ENCODE measurements at regions not wholly inside any gene's neighbourhood (a gene's known extent, or its start where the extent isn't known, plus 50 kb on each side); places are given as distances from the start of the nearest gene placed in this dataset.
"Not testable (repeated sequence)": the region's sequence is repeated elsewhere in the genome, so short reads cannot be mapped to it uniquely, and the experiment has no call there.

- no peak for DNase-seq
These were observed 272.8 kb upstream of the ZNF32 start for GRCh38 chr10:43921478-43921877.

- not testable (repeated sequence) for DNase-seq
These were observed 271.6 kb upstream of the ZNF32 start for GRCh38 chr10:43920236-43920758.

DNA sequence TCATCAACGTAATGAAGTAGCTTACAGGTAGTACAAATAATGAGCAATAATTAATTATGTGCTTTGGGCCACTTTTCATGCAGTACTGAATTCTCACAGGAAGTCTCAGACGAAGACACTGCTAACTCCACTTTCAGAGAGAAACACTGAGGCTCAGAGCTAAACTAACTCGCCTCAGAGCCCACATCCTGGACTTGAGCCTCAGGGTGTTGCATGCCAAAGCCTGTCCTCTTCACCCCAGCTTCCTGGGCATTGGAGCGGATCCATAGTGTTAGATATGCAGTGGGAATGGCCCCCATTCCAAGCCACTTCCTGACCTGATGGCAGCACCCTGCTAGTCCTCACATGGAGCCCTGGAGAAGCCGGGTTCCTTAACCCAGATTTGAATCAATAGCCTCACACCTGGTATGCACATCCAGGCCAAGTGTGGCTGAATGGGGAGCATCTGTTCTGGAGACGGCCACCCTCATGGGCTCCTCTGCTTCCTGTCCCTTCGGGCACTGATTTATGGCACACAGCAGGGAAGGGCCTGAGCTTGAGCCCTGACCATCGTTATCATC lies 265.1 kb upstream of the ZNF32 start:
- DNase-seq, result no peak

- no peak for DNase-seq
These were observed 263.8 kb upstream of the ZNF32 start for GRCh38 chr10:43912469-43912868.

- no peak for DNase-seq
These were observed 257.8 kb upstream of the ZNF32 start for GRCh38 chr10:43906490-43906889.

DNA sequence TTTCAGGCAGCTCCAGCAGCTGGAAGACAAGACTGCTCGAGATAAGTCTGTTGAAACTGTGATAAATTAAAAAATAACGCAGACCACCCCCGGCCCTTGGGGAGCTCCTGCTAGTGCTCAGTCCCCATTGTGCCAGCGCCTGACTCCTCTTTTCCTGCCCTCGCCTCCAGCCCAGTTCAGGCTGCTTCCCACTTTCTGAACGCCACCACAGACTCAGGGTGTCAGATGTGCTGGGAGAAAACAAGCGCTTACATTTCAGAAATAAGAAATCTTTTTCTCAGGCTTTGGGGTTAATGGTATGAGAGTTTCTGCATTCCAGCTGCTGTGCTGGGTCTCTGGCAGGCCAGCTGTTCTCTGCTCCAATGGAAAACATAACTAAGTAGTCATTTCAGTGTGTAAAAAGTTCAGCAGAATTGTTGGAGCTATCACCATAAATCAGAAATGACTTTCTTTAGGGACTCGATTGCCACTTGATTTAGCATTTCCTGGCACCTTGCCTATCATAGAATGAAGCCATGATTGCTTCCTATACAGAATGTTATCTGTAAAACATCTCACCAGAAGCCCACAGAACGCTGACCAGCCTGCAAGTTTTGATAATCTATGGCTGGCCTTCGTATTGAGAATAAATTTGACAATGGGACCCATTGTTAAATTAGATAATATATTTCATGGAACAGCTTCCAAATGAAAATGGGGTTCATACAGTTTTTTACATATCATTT lies 257.0 kb upstream of the ZNF32 start:
- no peak for DNase-seq

GRCh38 chr10:43904844-43905243 lies 256.2 kb upstream of the ZNF32 start:
- no peak for DNase-seq

GRCh38 chr10:43904301-43904700 lies 255.6 kb upstream of the ZNF32 start:
- no peak for DNase-seq

GRCh38 chr10:43903451-43903850 lies 254.8 kb upstream of the ZNF32 start:
- no peak for DNase-seq

- no peak for DNase-seq
These were observed 254.2 kb upstream of the ZNF32 start for GRCh38 chr10:43902842-43903241.

- DNase-seq, result no peak
These were observed 253.2 kb upstream of the ZNF32 start for GRCh38 chr10:43901744-43902504.

DNA sequence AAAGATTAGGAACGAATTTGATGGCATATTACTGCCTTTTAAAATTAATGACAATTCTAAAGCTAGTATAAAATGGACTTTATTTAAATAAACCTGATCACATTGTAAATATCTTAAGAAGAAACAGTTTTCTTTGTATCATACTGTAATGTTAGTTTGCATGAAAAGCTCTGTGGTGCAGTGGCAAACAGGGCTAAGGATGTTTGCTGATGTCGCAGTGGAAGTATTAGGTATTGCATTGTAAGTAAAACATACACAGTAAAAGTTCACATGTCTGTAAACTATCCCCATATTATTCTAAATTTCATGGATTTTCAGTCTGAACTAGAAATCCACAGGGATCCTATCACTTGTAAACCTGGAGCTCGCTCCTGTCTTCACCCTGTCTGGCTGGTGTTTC lies 252.6 kb upstream of the ZNF32 start:
- DNase-seq, result no peak

DNA sequence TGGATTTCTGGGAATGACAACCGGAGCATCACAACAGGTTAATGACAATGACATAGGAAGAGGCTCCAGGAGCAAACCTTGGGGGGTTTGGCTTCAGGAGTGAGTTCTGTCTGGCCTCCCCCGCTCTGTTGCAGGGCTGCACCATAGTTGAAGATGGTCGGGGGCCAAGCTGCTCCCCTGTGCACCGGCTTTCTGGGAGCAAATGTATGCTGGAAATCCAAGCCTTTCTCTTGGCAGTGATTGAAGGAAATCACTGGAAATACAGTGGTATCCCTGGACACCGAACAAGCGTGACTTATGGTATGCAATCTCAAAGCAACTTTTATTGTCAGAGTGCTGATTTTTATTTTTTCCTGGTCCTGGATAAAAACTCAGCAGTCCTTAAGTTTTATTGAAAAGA lies 251.9 kb upstream of the ZNF32 start:
- no peak for DNase-seq

DNA sequence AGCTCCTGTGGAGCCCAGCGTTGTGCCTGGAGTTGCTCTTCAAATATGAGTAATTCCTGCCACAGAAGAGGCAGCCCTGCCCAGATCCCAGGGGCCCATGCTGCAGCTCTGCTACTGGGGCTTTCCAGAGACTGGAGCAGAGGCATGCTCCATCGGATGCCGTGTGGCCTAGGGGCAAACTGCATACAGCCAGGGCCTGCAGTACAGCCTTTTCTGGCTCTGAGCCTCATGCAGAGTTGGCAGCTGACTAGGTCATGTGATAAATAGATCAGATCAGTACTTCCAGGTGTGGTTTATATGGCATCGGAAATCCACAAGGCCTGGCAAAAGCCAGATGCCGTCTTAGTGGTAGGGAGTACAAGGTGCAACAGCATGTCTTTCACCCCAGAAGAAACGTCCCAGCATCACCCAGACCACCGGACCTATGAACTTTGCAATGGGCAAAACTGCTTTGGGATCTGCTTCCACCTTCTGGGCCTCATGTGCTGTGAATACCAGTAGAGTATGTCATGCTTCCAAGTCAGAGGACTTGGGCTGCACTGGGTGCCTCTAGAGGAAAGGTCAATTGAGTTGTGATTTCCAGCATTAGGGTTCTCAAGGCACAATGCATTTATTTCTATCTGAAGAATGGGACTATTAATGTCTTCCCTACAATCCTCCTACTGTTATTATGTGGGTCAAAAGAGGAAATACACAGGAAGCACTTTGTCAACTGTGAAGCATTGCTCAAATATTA lies 250.7 kb upstream of the ZNF32 start:
- no peak for DNase-seq

- no peak for DNase-seq
These were observed 249.9 kb upstream of the ZNF32 start for GRCh38 chr10:43898592-43898991.

DNA sequence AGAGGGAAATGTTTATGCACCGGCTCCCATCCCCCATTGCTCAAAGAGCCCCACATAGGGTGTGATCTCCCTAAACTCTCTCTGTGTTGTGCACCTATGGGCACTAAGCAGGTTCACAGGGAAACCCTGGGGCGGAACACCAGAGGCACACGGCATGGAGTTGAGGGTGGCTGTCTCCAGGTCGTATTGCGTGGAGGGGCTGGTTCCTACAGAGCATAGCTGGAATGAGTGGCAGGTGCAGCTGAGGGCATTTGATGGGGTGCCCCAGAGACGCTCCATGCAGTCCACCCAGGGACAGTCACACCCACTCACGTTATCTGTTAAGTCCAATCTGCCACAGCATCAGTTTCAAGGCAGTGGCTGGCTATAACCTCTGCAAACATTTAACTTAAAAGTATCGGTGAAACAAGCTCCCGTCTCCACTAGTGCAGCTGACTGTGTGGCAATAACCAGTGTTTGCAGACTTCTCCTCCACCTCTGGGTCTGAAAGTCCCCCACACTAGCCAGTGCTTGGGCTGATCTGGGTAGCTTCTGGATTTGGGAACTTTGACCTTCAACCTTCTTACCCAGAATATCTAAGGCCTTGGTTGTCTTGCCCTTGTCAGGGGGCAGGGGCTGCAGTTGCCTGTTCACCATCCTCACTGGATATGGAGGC lies 249.2 kb upstream of the ZNF32 start:
- DNase-seq, result no peak

DNA sequence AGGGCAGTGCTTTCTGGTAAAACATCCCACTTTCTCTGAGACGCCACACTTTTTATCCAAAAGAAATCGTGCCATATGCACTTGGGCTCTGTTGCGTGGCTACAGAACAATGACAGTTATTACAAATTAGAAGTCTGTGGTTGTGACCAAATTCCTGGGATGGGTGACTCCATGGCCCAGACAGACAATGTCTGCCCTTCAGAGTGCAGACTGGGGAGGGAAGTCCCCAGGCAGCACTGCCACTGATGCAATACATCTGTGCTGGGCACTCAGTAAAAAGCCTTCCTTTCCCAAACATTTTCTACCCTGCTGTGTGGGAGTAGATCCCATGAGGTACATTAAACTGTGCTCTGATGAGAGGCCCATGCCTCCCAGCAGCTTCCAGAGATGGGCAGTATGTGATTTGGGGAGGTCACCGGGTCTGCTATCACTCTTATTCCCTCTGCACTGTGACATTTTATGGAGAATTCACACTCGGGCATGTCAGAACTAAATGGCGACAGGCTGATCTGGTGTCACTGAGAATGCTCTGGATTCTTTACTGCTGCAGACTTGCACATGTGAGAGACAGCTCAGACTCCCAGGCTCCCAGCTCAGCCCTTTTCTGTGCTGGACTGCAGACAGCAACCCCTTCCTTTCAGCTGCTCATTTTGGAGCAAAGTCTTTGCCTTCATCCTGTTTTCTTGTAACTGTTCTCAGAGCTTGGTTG lies 243.5 kb upstream of the ZNF32 start:
- DNase-seq, result no peak

GRCh38 chr10:43891241-43891640 lies 242.6 kb upstream of the ZNF32 start:
- DNase-seq, result no peak

DNA sequence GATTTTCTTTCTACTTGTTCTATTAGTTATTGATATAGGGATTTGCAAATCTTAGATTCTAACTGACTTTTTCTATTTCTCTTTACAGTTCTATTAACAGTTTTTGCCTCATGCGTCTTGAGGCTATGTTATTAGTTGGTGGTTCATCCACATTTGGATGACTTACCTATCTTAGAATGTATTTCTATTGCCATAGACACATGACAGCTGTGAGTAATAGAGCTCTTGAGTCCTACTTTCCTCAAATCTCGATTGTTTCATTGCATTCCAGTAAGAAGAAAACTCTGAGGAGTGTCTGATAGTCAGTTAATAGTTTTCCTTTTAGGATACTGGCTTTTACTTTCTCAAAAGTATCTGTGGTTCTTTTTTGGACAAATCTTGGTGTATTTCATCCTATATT lies 241.4 kb upstream of the ZNF32 start:
- no peak for DNase-seq

DNA sequence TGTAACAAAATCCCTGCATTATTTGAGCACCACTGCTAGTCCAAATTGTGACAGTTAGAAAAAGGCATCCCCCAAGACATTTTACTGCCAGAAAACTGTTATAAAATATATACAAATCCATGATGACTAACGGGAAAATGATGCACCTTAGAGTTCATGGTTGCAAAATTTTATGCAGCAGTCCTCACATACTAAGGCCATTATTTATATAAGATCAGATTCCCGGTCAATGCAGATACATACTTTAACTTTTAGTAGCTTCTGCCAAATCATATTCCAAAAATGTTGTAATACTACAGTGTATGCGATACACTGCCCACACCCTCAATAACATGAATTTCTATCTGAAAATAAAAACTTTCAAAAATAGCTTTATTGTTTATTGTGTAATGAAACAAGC lies 239.9 kb upstream of the ZNF32 start:
- no peak for DNase-seq

DNA sequence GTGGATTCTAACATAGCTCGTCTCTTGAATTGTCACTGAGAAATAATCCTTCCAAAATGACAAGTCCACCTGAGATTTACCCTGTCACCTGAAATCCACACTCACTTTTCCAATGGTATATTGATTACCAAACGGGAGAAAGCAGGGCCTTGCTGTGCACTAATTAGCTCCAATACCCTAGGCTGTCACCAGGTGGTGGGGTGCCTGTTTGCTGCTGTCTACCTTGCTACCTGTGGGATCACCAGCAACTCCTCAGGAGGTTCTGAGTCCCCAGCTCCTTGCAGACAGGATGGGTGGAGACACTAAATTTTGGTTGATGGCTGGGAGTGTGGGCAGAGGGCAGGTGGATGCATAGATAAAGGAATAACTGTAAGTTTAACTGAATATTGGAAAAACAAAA lies 237.2 kb upstream of the ZNF32 start:
- DNase-seq, result no peak

DNA sequence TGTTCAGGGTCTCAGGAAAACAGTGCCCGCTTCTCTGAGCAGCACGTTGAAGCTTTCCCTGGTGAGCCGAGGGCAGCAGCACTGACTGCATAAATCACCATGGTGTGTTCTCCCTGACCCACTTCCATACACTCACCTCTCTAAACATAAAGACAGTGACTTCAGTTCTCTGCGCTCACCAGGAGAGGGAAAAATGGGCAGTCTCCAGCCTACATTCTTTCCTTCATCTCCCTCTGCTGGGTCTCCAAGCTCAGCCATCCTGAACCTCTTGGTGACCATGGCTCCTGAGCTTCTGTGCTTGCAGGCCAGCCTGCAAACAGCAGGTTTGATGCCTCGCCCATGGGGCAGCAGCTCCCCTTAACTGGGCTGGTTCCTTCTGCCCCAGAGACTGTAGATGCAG lies 236.6 kb upstream of the ZNF32 start:
- no peak for DNase-seq
